Ovary (tissue), 3 donors: ENCODE measurements at regions not wholly inside any gene's neighbourhood (a gene's known extent, or its start where the extent isn't known, plus 50 kb on each side); places are given as distances from the start of the nearest gene placed in this dataset.

Experiments
- EP300 ChIP-seq: sonication (generic); formaldehyde crosslinking; IDR thresholded peaks from one replicate; pipeline ENCODE4 v1.6.1; 2017; ENCODE audit warnings: antibody characterized with exemption
- POLR2A ChIP-seq: fragments of 450-650 bp; IDR thresholded peaks from one replicate; pipeline ENCODE4 v1.6.1; 2017; ENCODE audit warnings: antibody characterized with exemption, mild to moderate bottlenecking, moderate library complexity
- TF ChIP-seq, protein P1 (sequence below), 3 donors: fragments of 450-650 bp in 2 of 3; fragments of 200-600 bp in 1 of 3; IDR thresholded peaks; one replicate each; pipeline versions ENCODE4 v1.5.1 to v1.8.0; 2016 to 2022; ENCODE audit warnings: antibody characterized with exemption in 3 of 3, mild to moderate bottlenecking in 1 of 3
- donor health status: DM: no; HTN: no; CAD: no.

DNA sequence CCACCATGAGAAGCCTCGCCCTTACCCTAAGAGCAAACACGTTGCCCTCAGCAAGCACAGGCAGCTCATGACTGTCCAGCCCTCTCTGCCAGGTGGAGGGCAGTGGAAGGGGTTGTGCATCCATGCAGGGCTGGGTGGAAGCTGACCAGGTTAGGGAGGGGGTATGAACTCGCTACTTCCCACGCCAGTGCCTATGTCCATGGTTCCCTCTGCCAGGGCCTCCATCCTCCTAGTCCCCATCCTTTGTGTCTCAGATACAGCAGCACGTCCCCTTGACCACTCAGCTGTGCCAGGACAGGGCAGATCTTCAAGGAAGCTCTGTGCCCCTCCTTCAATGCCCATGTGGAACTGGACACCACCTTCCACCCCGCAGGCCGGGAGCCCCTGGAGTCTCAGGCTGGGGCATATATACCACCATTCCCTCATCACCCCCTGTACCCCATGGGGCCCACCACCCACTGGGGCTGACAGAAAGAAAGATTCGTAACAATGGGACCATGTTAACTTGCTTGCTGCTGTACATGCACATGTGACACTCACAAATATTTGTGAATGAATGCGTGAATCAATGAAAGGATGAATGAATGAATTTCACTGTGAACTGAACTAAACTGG is 90.7 kb downstream of the ANKRD60 start:
- TF ChIP-seq, protein P1, sequence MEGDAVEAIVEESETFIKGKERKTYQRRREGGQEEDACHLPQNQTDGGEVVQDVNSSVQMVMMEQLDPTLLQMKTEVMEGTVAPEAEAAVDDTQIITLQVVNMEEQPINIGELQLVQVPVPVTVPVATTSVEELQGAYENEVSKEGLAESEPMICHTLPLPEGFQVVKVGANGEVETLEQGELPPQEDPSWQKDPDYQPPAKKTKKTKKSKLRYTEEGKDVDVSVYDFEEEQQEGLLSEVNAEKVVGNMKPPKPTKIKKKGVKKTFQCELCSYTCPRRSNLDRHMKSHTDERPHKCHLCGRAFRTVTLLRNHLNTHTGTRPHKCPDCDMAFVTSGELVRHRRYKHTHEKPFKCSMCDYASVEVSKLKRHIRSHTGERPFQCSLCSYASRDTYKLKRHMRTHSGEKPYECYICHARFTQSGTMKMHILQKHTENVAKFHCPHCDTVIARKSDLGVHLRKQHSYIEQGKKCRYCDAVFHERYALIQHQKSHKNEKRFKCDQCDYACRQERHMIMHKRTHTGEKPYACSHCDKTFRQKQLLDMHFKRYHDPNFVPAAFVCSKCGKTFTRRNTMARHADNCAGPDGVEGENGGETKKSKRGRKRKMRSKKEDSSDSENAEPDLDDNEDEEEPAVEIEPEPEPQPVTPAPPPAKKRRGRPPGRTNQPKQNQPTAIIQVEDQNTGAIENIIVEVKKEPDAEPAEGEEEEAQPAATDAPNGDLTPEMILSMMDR (IDR thresholded peaks at IDR 0.05): no peak
- TF ChIP-seq POLR2A: no peak
- TF ChIP-seq EP300: no peak
